ENCODE measurements at regions not wholly inside any gene's neighbourhood (a gene's known extent, or its start where the extent isn't known, plus 50 kb on each side); places are given as distances from the start of the nearest gene placed in this dataset.

DNA sequence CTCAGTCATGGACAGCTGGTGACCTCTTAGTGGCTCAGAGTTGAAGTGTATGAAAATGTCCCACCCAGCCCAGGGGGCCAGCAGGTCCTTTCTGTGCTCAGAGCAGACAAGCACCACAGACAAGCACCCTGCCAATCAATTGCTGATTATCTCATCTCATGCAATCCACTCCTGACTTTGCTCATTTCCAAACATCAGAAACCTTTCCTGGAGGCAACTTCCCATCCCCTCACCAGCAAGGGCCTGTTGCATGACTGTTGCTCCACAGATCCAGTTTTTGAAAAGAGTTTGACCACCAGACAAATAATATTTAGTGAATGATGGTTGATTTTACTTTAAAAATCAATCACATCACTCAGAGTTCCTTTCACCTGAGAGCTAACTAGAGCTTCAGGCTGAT, 397.3 kb upstream of the KLF4 start:
- no peak for TF ChIP-seq ZNF324 (tag by site-specific recombination; IDR thresholded peaks at IDR 0.05)
- no peak for TF ChIP-seq ZNF792 (tag by site-specific recombination; IDR thresholded peaks at IDR 0.05)
- no peak for TF ChIP-seq ZNF274 (IDR thresholded peaks at IDR 0.05; ENCODE audit: low read length)
- no peak for TF ChIP-seq ZNF274 (tag by site-specific recombination; IDR thresholded peaks at IDR 0.05; ENCODE audit: borderline replicate concordance)
- TF ChIP-seq ZEB2 (tag by site-specific recombination; IDR thresholded peaks at IDR 0.05): no peak
- no peak for TF ChIP-seq ZNF670 (tag by site-specific recombination; IDR thresholded peaks at IDR 0.05; ENCODE audit: low read depth)
- TF ChIP-seq, protein P1, sequence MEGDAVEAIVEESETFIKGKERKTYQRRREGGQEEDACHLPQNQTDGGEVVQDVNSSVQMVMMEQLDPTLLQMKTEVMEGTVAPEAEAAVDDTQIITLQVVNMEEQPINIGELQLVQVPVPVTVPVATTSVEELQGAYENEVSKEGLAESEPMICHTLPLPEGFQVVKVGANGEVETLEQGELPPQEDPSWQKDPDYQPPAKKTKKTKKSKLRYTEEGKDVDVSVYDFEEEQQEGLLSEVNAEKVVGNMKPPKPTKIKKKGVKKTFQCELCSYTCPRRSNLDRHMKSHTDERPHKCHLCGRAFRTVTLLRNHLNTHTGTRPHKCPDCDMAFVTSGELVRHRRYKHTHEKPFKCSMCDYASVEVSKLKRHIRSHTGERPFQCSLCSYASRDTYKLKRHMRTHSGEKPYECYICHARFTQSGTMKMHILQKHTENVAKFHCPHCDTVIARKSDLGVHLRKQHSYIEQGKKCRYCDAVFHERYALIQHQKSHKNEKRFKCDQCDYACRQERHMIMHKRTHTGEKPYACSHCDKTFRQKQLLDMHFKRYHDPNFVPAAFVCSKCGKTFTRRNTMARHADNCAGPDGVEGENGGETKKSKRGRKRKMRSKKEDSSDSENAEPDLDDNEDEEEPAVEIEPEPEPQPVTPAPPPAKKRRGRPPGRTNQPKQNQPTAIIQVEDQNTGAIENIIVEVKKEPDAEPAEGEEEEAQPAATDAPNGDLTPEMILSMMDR (tag by site-specific recombination; IDR thresholded peaks at IDR 0.05): no peak
- no peak for TF ChIP-seq ZNF10 (tag by site-specific recombination; IDR thresholded peaks at IDR 0.05)
- no peak for TF ChIP-seq ZNF174 (tag by site-specific recombination; IDR thresholded peaks at IDR 0.05)
- no peak for TF ChIP-seq ZFP69B (tag by site-specific recombination; IDR thresholded peaks at IDR 0.05)
- no peak for TF ChIP-seq ZNF776 (tag by site-specific recombination; IDR thresholded peaks at IDR 0.05; ENCODE audit: borderline replicate concordance)
- TF ChIP-seq ZNF596 (tag by site-specific recombination; IDR thresholded peaks at IDR 0.05): no peak
- no peak for TF ChIP-seq HOXA7 (CRISPR knock-in tag; IDR thresholded peaks at IDR 0.05; ENCODE audit: borderline replicate concordance)
- TF ChIP-seq GFI1B (tag by site-specific recombination; IDR thresholded peaks at IDR 0.05): no peak
